Activated CD4-positive, alpha-beta memory T cell treated with anti-CD3 and anti-CD28 coated beads for 36 hours (primary cell): ENCODE measurements at regions not wholly inside any gene's neighbourhood (a gene's known extent, or its start where the extent isn't known, plus 50 kb on each side); places are given as distances from the start of the nearest gene placed in this dataset.

Experiments
- CTCF ChIA-PET: fragments of 350-600 bp; sonication (Branson Sonifier 250); formaldehyde crosslinking; loops from one replicate; lab custom pipeline; 2021; ENCODE audit warnings: antibody characterized with exemption, inconsistent platforms; lab: Charles Lee
- POLR2A ChIA-PET: fragments of 350-600 bp; sonication (Branson Sonifier 250); formaldehyde crosslinking; loops from one replicate; lab custom pipeline; 2021; ENCODE audit warnings: antibody characterized with exemption; lab: Charles Lee
- DNase-seq: peaks from one replicate; pipeline ENCODE4 v3.0.0-alpha.2; 2020
- H3K27ac Mint-ChIP-seq: one replicate; pipeline ENCODE4 v1.8.0; 2021; ENCODE audit warnings: mixed read lengths
- H3K27me3 Mint-ChIP-seq: one replicate; pipeline ENCODE4 v1.8.0; 2021; ENCODE audit warnings: mixed read lengths
- H3K36me3 Mint-ChIP-seq: one replicate; pipeline ENCODE4 v1.8.0; 2021; ENCODE audit warnings: mixed read lengths
- H3K4me1 Mint-ChIP-seq: one replicate; pipeline ENCODE4 v1.8.0; 2021; ENCODE audit warnings: low read depth, mixed read lengths
- H3K4me3 Mint-ChIP-seq: one replicate; pipeline ENCODE4 v1.8.0; 2021; ENCODE audit warnings: mild to moderate bottlenecking, mixed read lengths
- H3K9me3 Mint-ChIP-seq: one replicate; pipeline ENCODE4 v1.8.0; 2021; ENCODE audit warnings: mixed read lengths
- intact Hi-C: fragments of 100-400 bp; cut with micrococcal nuclease; formaldehyde crosslinking; loops from one replicate; pipeline ENCODE4 v1.15.1; 2023

DNA sequence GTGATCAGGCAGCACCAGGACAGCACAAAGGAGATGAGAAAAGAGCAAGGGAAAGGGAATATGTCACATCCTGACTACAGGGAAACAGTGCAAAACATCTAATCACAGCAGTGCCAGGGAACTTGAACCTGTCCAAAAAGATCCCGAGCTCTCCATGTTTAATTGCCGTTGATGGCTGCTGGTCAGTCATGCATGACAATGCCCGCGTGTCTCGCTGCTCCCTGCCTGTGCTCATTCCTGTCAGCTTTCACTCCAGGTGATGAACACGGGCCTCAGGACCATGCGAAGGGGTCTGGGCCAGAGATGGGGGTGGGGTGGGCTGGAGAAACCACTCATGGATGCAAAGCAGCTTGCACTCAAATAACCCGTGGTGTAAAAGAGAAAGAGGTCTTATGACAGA, 287.0 kb downstream of the GPATCH2 start:
- CTCF ChIA-PET: no interaction called here
- intact Hi-C loops: no loop called here
- no peak for DNase-seq
- POLR2A ChIA-PET: no interaction called here
- Mint-ChIP-seq H3K27ac (no peak overlapping the region), H3K4me1 (no peaks in the 10 kb centered on the region), H3K27me3 (no peaks in the 10 kb centered on the region), H3K4me3 (no peak overlapping the region), H3K36me3 (no peaks in the 10 kb centered on the region), H3K9me3 (no peaks in the 10 kb centered on the region)

DNA sequence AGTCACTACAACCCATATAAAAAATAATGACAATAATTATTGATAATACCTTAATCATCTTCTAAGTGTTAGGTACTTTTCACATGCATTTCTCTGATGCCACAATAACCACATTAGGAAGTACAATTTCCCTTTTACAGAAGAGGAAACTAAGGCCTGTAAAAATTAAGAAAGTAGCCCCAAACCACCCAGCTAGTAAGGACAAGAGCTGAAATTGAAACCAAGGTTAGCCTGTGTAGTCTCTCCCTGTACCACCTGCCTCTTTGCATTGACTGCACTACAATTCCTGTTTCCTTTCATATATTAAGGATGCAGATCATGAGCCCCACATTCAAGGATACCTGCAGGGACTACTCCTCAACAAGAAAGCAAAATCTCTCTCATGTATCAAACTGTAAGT, 288.8 kb downstream of the GPATCH2 start:
- Mint-ChIP-seq H3K27ac (no peak overlapping the region), H3K4me1 (no peaks in the 10 kb centered on the region), H3K27me3 (no peaks in the 10 kb centered on the region), H3K36me3 (no peaks in the 10 kb centered on the region), H3K4me3 (no peak overlapping the region), H3K9me3 (no peaks in the 10 kb centered on the region)
- intact Hi-C loops: no loop called here
- CTCF ChIA-PET: no interaction called here
- DNase-seq: no peak
- POLR2A ChIA-PET: no interaction called here

DNA sequence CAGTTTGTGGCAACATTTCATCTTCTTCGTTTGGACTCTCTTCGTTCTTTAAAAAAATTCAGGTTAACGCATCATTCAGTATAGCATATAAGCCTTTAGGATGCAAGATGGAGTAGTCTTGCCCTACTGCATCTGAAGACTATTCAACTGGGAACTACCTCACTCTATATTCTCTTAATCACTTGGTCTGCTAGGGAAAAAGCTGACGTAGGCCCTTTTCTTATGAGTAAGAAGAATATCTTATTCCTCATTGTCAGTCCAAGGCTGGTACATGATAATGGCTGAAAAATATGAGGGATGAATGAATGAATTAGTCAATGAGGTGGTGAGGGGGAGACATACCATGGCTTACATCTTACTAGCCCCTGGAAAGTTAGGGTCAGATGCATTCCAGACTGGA, 294.2 kb downstream of the GPATCH2 start:
- ChIA-PET CTCF (no interaction called here), POLR2A (no interaction called here)
- Mint-ChIP-seq H3K9me3 (no peaks in the 10 kb centered on the region), H3K4me3 (no peak overlapping the region), H3K27ac (no peak overlapping the region), H3K27me3 (no peaks in the 10 kb centered on the region), H3K36me3 (no peaks in the 10 kb centered on the region), H3K4me1 (no peaks in the 10 kb centered on the region)
- DNase-seq: no peak
- intact Hi-C loops: no loop called here

DNA sequence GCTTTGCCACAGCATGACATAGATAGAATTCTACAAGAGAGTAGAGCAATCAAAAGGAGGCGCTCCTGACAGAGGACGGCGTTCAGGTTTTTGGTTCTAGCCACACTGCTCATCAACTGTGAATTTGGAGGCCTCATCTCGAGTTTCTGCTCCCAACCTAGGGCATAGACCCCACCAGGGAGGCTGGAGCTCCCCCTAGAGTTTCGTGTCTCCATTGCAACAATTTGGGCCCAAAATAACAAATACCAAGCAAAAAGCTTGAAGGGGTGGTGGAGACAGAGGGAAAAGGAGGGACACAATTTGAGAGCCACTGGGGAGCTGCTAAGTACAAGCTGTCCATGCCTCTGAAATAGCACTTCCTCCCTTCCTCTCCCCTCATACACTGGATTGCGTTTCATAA, 297.0 kb downstream of the GPATCH2 start:
- H3K9me3 Mint-ChIP-seq: peaks cover 8% of the 10 kb centered on the region
- no peak overlapping the region for H3K4me3 Mint-ChIP-seq
- DNase-seq: no peak
- H3K27me3 Mint-ChIP-seq: no peaks in the 10 kb centered on the region
- no peaks in the 10 kb centered on the region for H3K36me3 Mint-ChIP-seq
- ChIA-PET CTCF (no interaction called here), POLR2A (no interaction called here)
- no peaks in the 10 kb centered on the region for H3K4me1 Mint-ChIP-seq
- intact Hi-C loops: no loop called here
- H3K27ac Mint-ChIP-seq: no peak overlapping the region

DNA sequence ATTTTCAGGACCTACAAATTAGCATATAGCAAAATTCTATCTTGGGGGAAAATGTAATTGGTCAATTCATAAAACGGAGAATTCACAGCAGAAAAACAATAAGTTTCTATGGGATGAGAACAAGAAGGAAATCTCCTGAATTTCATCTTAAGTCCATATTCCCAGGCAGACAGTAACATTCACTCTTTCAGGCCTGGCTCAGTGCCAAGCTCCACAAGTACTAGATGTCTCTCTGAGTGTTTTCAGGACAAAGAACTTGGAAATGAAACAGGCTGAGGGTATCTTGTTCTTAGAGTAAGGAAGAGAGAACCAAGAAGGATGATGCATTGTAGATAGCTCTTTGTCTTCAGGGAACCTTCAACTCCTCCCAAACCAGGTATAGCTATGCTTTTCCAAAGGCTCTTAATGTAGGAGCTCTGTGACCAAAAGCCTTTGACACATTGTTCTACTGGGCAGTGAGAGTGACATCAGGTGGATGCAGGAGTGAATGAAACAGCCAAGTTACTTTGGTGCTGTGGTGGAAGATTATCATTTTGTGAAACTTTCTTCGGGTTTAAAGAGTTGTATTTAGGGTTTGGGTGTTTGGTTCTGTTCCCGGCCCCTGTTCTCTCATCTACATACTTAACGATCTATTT, 298.3 kb downstream of the GPATCH2 start:
- no peaks in the 10 kb centered on the region for H3K27me3 Mint-ChIP-seq
- ChIA-PET CTCF (no interaction called here), POLR2A (no interaction called here)
- no peaks in the 10 kb centered on the region for H3K4me1 Mint-ChIP-seq
- H3K36me3 Mint-ChIP-seq: no peaks in the 10 kb centered on the region
- peaks cover 9% of the 10 kb centered on the region for H3K9me3 Mint-ChIP-seq
- intact Hi-C loops: no loop called here
- H3K4me3 Mint-ChIP-seq: no peak overlapping the region
- no peak overlapping the region for H3K27ac Mint-ChIP-seq
- no peak for DNase-seq

DNA sequence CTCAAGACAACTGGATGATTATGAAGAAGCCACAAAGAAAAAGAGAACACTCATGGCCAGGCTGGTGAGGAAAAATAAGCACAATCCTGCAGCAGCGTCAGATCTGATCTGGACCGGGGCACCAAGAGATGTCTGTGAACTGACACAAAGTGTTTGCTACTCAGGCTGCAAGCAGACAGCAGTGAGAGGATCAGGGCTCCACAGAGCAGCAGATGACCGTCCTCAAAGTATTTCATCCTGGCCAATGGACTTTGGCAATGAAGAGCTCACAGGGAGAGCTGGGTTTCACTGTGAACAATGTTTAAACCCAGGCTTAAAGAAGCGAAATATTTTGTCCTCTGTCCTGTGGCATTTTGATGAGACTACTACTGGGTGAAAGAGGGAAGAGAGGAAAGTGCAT, 299.2 kb downstream of the GPATCH2 start:
- H3K4me3 Mint-ChIP-seq: no peak overlapping the region
- no peaks in the 10 kb centered on the region for H3K27me3 Mint-ChIP-seq
- peaks cover 9% of the 10 kb centered on the region for H3K9me3 Mint-ChIP-seq
- H3K27ac Mint-ChIP-seq: no peak overlapping the region
- ChIA-PET CTCF (no interaction called here), POLR2A (no interaction called here)
- intact Hi-C loops: no loop called here
- no peaks in the 10 kb centered on the region for H3K36me3 Mint-ChIP-seq
- DNase-seq: no peak
- H3K4me1 Mint-ChIP-seq: no peaks in the 10 kb centered on the region

DNA sequence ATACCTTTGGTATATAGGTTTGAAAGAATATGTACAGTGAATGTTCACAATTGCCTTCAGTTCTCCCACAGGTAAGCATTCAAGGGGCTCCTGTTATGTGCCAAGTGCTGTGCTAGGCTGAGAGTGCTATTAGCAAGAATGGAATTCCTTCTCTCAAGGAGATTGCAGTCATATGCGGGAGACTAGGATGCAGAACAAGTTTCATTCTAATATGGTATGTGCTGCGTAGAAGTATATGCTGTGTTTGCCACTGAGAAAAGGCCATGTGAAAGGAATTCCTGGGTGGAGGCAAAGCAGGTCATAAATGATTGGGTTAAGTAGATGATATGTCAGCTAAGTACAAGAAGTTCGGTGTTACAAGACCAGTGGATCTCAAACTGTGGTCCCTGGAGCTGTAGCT, 303.0 kb downstream of the GPATCH2 start:
- Mint-ChIP-seq H3K27ac (no peak overlapping the region), H3K4me1 (no peaks in the 10 kb centered on the region), H3K9me3 (peaks cover 9% of the 10 kb centered on the region), H3K27me3 (peaks cover 1% of the 10 kb centered on the region), H3K36me3 (no peaks in the 10 kb centered on the region), H3K4me3 (no peak overlapping the region)
- ChIA-PET POLR2A (no interaction called here), CTCF (no interaction called here)
- intact Hi-C loops: no loop called here
- DNase-seq: no peak

DNA sequence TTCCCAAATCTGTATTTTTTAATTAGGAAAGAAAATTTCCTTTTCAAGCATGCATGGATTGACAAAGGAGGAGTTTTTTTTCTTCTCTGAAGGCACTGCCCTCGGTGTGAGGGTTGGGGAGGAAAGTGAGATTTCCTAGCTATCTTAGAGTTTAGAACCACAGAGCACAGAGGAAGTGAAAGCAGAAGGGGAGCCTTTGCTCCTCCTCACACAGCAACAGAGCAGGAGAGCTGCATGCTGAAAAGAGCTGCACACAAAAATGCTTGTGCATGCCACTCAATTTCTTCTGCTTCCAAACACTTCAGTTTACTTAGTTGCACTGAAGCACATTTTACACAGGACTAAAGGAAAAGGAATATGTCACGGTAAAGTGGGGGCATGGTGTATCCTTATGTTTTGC, 308.1 kb downstream of the GPATCH2 start:
- intact Hi-C loops: no loop called here

DNA sequence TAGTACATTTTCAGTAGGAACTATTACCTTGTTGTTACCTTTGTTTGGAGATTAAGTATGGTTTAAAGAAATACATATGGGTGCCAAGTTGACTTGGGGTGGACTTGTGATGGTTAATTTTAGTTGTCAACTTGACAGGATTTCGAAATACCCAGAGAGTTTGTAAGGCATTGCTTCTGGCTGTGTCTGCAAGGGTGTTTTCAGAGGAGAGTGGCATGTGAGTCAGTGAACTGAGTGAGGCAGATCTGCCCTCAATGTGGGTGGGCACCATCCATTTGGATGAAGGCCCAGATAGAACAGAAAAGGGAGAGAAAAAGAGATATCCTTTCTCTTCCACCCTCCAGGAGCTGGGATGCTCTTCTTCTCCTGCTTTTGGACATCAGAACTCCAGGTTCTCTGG, 315.5 kb downstream of the GPATCH2 start:
- ChIA-PET POLR2A (no interaction called here), CTCF (no interaction called here)
- H3K27ac Mint-ChIP-seq: no peak overlapping the region
- no peaks in the 10 kb centered on the region for H3K9me3 Mint-ChIP-seq
- no peak for DNase-seq
- H3K36me3 Mint-ChIP-seq: no peaks in the 10 kb centered on the region
- no peaks in the 10 kb centered on the region for H3K4me1 Mint-ChIP-seq
- no peak overlapping the region for H3K4me3 Mint-ChIP-seq
- intact Hi-C loops: no loop called here
- H3K27me3 Mint-ChIP-seq: no peaks in the 10 kb centered on the region

More for the DNA sequence above, 308.1 kb downstream of the GPATCH2 start:
- no peak for DNase-seq
- H3K4me1 Mint-ChIP-seq: no peaks in the 10 kb centered on the region
- H3K4me3 Mint-ChIP-seq: no peak overlapping the region
- H3K27me3 Mint-ChIP-seq: peaks cover 1% of the 10 kb centered on the region
- ChIA-PET CTCF (no interaction called here), POLR2A (no interaction called here)
- no peak overlapping the region for H3K27ac Mint-ChIP-seq
- H3K9me3 Mint-ChIP-seq: no peaks in the 10 kb centered on the region
- no peaks in the 10 kb centered on the region for H3K36me3 Mint-ChIP-seq

DNA sequence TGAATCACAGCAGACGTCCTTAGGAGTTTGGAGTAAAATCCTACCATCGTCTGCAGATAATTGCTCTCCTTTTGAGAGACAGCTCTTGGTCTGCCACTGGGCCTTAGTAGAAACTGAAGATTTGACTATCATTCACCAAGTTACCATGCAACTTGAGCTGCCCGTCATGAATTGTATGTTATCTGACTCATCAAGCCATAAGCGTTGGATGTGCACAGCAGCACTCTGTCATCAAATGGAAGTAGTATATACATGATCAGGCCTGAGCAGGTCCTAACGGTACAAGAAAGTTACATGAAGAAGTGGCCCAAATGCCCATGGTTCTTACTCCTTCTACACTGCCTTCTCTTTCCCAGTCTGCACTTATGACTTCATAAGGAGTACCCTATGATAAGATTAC, 317.8 kb downstream of the GPATCH2 start:
- no peaks in the 10 kb centered on the region for H3K27me3 Mint-ChIP-seq
- POLR2A ChIA-PET: no interaction called here

DNA sequence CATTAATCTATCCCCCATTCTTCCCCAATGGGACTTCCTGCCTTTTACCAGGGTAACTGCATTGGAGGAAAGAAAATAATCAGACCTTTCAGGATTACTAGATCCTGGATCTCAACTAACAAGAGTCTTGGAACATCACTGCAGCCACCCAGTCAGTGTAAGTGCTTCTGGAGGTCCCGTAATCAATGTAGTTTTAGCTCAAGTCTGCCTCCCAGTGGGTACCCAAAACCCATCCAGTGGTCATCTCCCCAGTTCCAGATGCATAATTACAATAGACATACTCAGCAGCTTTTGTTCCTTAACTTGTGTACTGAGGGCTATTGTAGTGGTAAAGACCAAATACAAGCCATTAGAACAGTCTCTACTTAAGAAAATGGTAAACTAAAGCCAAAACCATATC, 319.1 kb downstream of the GPATCH2 start:
- CTCF ChIA-PET: no interaction called here
- no peak overlapping the region for H3K27ac Mint-ChIP-seq
- no peaks in the 10 kb centered on the region for H3K36me3 Mint-ChIP-seq
- H3K4me3 Mint-ChIP-seq: no peak overlapping the region
- H3K27me3 Mint-ChIP-seq: no peaks in the 10 kb centered on the region
- intact Hi-C loops: no loop called here
- POLR2A ChIA-PET: no interaction called here
- no peak for DNase-seq
- H3K4me1 Mint-ChIP-seq: no peaks in the 10 kb centered on the region
- H3K9me3 Mint-ChIP-seq: no peaks in the 10 kb centered on the region

More for the DNA sequence above, 317.8 kb downstream of the GPATCH2 start:
- CTCF ChIA-PET: no interaction called here
- no peaks in the 10 kb centered on the region for H3K9me3 Mint-ChIP-seq
- no peak overlapping the region for H3K4me3 Mint-ChIP-seq
- H3K36me3 Mint-ChIP-seq: no peaks in the 10 kb centered on the region
- intact Hi-C loops: no loop called here
- DNase-seq: no peak
- no peaks in the 10 kb centered on the region for H3K4me1 Mint-ChIP-seq
- no peak overlapping the region for H3K27ac Mint-ChIP-seq

DNA sequence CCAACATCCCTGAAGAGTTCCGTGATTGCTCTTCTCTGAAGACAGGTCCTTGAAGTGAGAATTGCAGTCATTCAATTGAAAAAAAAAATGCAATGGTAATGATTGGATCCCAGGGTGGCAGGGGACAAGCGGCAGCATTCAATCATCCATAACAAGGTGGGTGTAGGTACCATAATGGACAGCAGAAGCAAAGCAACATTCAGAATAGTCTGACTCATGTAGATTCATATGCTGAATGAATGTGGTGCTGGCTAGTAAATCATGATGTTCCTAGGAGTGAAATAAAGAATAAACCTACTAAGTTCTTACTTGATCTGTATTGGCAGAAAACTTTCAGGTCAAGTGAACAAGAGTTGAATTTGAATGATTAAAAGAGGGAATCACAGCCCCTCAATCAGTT, 319.6 kb downstream of the GPATCH2 start:
- H3K9me3 Mint-ChIP-seq: no peaks in the 10 kb centered on the region
- H3K36me3 Mint-ChIP-seq: no peaks in the 10 kb centered on the region
- H3K27me3 Mint-ChIP-seq: no peaks in the 10 kb centered on the region
- CTCF ChIA-PET: no interaction called here
- DNase-seq: no peak
- POLR2A ChIA-PET: no interaction called here
- H3K4me1 Mint-ChIP-seq: no peaks in the 10 kb centered on the region
- intact Hi-C loops: no loop called here
- H3K4me3 Mint-ChIP-seq: no peak overlapping the region
- H3K27ac Mint-ChIP-seq: no peak overlapping the region

DNA sequence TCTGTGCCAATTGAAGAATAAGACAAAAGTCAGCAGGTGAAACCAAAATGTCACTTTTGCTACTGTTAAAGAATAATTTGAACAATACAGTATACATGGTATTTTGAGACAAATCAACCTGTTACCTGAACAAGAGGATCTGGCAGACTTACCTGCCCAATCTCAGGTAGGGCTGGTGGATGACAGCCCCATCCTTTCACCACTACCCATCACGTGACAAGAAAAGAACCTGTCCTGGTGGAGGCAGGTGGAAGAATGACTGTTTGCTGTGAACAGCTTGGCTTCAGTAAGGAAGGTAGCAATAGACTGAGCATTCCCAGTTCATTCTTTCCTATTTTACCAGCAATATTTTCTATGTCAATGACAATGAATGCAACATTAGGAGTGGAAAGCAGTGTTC, 349.6 kb downstream of the GPATCH2 start:
- Mint-ChIP-seq H3K27ac (no peak overlapping the region), H3K27me3 (no peaks in the 10 kb centered on the region), H3K9me3 (no peaks in the 10 kb centered on the region), H3K4me3 (no peak overlapping the region), H3K4me1 (no peaks in the 10 kb centered on the region), H3K36me3 (no peaks in the 10 kb centered on the region)
- no peak for DNase-seq
- ChIA-PET POLR2A (no interaction called here), CTCF (no interaction called here)
- intact Hi-C loops: no loop called here
